CD4-positive, CD25-positive, alpha-beta regulatory T cell (primary cell): ENCODE measurements at regions not wholly inside any gene's neighbourhood (a gene's known extent, or its start where the extent isn't known, plus 50 kb on each side); places are given as distances from the start of the nearest gene placed in this dataset.
"Not testable (repeated sequence)": the region's sequence is repeated elsewhere in the genome, so short reads cannot be mapped to it uniquely, and the experiment has no call there.

Experiments used
- ATAC-seq, 2 donors: fragments of 150-1000 bp; cut with Tn5 transposase; one replicate each; pipeline ENCODE4 v1.10.0; 2021; ENCODE audit warnings: low read depth in 2 of 2, moderate number of reproducible peaks in 2 of 2, moderate library complexity in 1 of 2
- DNase-seq, 3 donors: peaks; one replicate each; pipeline versions ENCODE4 v3.0.0 to v3.0.0-alpha.2; 2012 to 2022; ENCODE audit warnings: mixed read lengths in 1 of 3
- H3K27ac ChIP-seq: one replicate; pipeline ENCODE4 v1.7.0; 2013; ENCODE audit warnings: mild to moderate bottlenecking, low read length; ENCODE audit not compliant: insufficient read depth, poor library complexity, severe bottlenecking
- H3K27me3 ChIP-seq: one replicate; pipeline ENCODE4 v1.7.0; 2013; ENCODE audit warnings: low read length; ENCODE audit not compliant: control insufficient read depth, insufficient read depth
- H3K36me3 ChIP-seq: one replicate; pipeline ENCODE4 v1.7.0; 2013; ENCODE audit warnings: mild to moderate bottlenecking, low read length, moderate library complexity; ENCODE audit not compliant: control insufficient read depth, insufficient read depth
- H3K4me1 ChIP-seq: 2 replicates; pipeline ENCODE4 v1.7.0; 2013; ENCODE audit warnings: mild to moderate bottlenecking, low read length; ENCODE audit not compliant: insufficient read depth, control insufficient read depth, poor library complexity, severe bottlenecking
- H3K4me3 ChIP-seq: one replicate; pipeline ENCODE4 v1.7.0; 2013; ENCODE audit warnings: low read depth, mild to moderate bottlenecking, low read length, moderate library complexity
- H3K9me3 ChIP-seq, 2 experiments: 1 replicate in 1 of 2; 2 replicates in 1 of 2; pipeline ENCODE4 v1.7.0; 2013; ENCODE audit warnings: low read length in 2 of 2, mild to moderate bottlenecking in 1 of 2, moderate library complexity in 1 of 2; ENCODE audit not compliant: control insufficient read depth in 2 of 2
- H3K27ac Mint-ChIP-seq, 3 donors: one replicate each; pipeline ENCODE4 v1.8.0; 2020 to 2022; ENCODE audit warnings: mild to moderate bottlenecking in 3 of 3, mixed read lengths in 3 of 3, moderate library complexity in 2 of 3
- H3K27me3 Mint-ChIP-seq: one replicate; pipeline ENCODE4 v1.8.0; 2022; ENCODE audit warnings: mild to moderate bottlenecking, mixed read lengths
- H3K36me3 Mint-ChIP-seq: one replicate; pipeline ENCODE4 v1.8.0; 2020; ENCODE audit warnings: mixed read lengths
- H3K4me1 Mint-ChIP-seq, 4 donors: one replicate each; pipeline ENCODE4 v1.8.0; 2020 to 2022; ENCODE audit warnings: mixed read lengths in 4 of 4, mild to moderate bottlenecking in 1 of 4
- H3K4me3 Mint-ChIP-seq, 4 donors: one replicate each; pipeline ENCODE4 v1.8.0; 2020 to 2022; ENCODE audit warnings: mild to moderate bottlenecking in 4 of 4, mixed read lengths in 4 of 4, moderate library complexity in 3 of 4
- H3K9me3 Mint-ChIP-seq, 7 donors: one replicate each; pipeline ENCODE4 v1.8.0; 2020 to 2022; ENCODE audit warnings: mixed read lengths in 7 of 7, mild to moderate bottlenecking in 3 of 7, moderate library complexity in 2 of 7

DNA sequence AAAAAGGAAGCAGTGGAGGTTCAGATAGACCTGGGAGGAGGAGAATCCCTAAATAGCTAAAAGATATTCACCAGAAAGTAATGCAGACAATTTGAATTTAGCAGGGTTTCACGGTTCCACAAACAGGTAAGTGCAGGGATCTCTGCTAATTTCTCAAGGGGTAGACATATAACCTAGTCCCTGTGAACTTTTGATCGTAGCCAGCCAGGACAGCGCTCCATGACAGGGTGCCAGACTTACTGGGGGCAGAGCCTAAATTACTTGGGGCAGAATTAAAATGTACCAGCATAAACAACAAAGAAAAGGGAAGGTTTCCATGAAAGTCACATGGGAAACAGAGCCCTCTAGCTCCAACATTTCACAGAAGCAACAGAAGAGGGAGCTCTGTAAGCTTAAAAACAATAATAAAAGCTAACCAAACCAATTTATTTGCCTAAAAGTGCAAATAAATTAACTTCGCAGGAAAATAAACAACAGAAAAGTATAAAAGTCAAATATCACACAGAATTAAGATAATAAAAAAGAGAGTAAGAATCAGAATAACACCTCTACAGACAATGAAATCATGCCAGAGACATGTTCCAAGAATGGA is 198.3 kb downstream of the DUSP10 start:
- Mint-ChIP-seq H3K27ac (no peak overlapping the region), H3K4me3 (no peak overlapping the region), H3K27me3 (peaks cover 10% of the 10 kb centered on the region), H3K4me1 (no peaks in the 10 kb centered on the region), H3K36me3 (no peaks in the 10 kb centered on the region), H3K9me3 (peaks cover 0 to 3% (median 0%) of the 10 kb centered on the region in 7 donors)
- Histone ChIP-seq H3K4me3 (no peak overlapping the region), H3K4me1 (no peaks in the 10 kb centered on the region), H3K27me3 (peaks cover 3% of the 10 kb centered on the region), H3K27ac (no peak overlapping the region), H3K9me3 (no peaks in the 10 kb centered on the region), H3K36me3 (no peaks in the 10 kb centered on the region)
- DNase-seq (peak in 2 of 3 donors; percentile 9 to 27), ATAC-seq (no peak)

DNA sequence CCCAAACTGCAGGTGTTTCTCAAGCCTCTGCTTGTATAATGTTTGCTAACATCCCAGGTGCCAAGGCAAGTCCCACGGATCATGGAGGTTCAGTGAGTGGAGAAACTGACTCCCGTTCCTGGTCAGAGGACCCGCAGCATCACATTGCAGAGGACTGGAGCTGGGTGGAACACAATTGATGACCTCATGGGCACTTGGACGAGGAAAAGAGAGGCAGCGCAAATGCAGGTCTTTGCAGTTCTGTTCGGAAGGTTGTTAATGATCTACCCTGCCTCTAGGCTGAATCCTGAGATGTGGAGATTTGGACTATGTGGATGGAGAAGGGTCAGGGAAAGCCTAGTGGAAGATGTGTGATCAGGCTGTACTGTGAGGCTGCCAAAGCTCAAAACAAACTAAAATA is 192.9 kb downstream of the DUSP10 start:
- Histone ChIP-seq H3K36me3 (no peaks in the 10 kb centered on the region), H3K4me1 (no peaks in the 10 kb centered on the region), H3K27ac (no peak overlapping the region), H3K4me3 (no peak overlapping the region), H3K27me3 (peaks cover under 1% of the 10 kb centered on the region), H3K9me3 (no peaks in the 10 kb centered on the region)
- H3K27me3 Mint-ChIP-seq = peaks cover 4% of the 10 kb centered on the region
- no peak overlapping the region for H3K4me3 Mint-ChIP-seq
- no peak for DNase-seq
- H3K4me1 Mint-ChIP-seq = no peaks in the 10 kb centered on the region
- no peak for ATAC-seq
- H3K9me3 Mint-ChIP-seq = peaks cover 0 to 1% (median 0%) of the 10 kb centered on the region in 7 donors
- no peaks in the 10 kb centered on the region for H3K36me3 Mint-ChIP-seq
- H3K27ac Mint-ChIP-seq = peak overlapping the region in 2 of 3 donors; percentile 22 to 34

DNA sequence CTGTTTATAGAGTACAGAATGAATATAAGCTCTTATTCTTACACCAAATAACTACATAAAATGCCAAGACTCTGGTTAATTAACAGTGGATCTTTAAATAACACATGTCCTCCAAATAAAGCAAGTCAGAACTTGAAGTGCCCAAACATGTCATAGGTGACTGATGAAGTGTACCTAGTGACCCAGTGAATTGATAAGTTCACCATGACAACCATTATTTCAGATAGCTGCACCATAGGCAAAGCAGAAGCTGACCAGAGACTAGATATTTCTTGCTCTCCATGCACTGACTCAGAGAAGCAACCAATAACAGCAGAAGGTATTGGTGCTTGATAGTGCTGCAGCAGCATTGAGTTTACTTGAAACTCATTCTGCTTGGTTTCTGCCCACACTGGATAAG is 192.1 kb downstream of the DUSP10 start:
- no peak for ATAC-seq
- no peak overlapping the region for H3K4me3 Mint-ChIP-seq
- no peaks in the 10 kb centered on the region for H3K36me3 Mint-ChIP-seq
- no peak overlapping the region for H3K27ac Mint-ChIP-seq
- H3K9me3 Mint-ChIP-seq = peaks cover 0 to 1% (median 0%) of the 10 kb centered on the region in 7 donors
- no peaks in the 10 kb centered on the region for H3K9me3 ChIP-seq
- peaks cover 2% of the 10 kb centered on the region for H3K27me3 ChIP-seq
- no peaks in the 10 kb centered on the region for H3K36me3 ChIP-seq
- no peaks in the 10 kb centered on the region for H3K4me1 ChIP-seq
- DNase-seq = no peak
- no peak overlapping the region for H3K4me3 ChIP-seq
- no peaks in the 10 kb centered on the region for H3K4me1 Mint-ChIP-seq
- no peak overlapping the region for H3K27ac ChIP-seq
- peaks cover 4% of the 10 kb centered on the region for H3K27me3 Mint-ChIP-seq

DNA sequence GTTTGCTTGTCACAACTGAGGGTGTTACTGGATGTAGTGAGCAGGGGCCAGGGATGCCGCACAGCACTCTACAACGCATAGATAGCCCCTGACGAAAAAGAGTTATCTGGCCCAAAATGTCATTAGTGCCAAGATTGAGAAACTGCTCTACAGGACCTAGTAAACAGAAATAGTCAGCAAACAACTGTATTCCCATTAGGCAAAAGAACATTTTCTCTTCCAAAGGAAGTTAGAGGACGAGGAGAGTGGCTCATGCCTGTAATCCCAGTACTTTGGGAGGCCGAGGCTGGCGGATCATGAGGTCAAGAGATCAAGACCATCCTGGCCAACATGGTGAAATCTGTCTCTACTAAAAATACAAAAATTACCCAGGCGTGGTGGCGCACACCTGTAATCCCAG is 189.1 kb downstream of the DUSP10 start:
- H3K36me3 ChIP-seq, H3K4me1 Mint-ChIP-seq, H3K4me3 Mint-ChIP-seq, H3K4me3 ChIP-seq, H3K27me3 Mint-ChIP-seq, H3K27ac ChIP-seq, H3K36me3 Mint-ChIP-seq, H3K27me3 ChIP-seq, H3K9me3 ChIP-seq, H3K27ac Mint-ChIP-seq, ATAC-seq, H3K9me3 Mint-ChIP-seq, DNase-seq, H3K4me1 ChIP-seq: not testable (repeated sequence)

DNA sequence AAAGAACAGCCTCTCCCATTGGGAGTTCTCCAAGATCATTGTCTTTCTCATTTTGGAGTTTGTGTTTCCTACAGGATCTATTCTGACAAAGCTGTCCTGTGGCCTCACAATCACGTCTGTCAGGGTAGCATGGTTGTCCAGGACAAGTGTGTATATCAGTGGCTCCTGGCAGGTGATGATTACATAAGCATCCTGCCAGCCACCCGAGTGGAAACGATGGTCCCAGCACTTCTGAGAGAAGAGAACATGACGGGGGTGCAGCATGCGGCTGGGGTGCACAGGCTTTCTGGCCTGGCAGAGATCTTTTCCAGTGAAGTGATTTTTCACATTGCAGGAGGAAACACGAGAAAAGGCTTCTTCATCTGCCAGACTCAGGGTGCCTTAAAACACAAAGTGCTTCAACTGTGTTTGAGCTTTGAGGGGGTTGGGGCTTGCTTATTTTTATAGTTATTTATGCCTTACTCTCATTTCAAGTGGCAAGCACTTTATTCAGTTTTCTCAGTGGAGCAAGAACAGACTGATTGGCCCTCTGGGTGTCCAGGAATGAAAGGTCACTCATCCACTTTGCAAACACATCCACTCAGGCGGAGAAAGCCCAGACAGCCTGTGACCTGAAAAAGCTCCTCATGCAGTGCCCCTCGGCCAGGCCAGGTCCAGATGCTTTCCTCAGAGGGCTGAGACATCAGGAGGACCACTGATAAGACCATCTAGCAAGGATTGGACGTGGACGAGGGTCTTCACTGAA is 186.0 kb downstream of the DUSP10 start:
- H3K4me3 ChIP-seq = no peak overlapping the region
- H3K4me3 Mint-ChIP-seq = no peak overlapping the region
- ATAC-seq (no peak), DNase-seq (no peak)
- peaks cover 3% of the 10 kb centered on the region for H3K27me3 ChIP-seq
- no peaks in the 10 kb centered on the region for H3K36me3 Mint-ChIP-seq
- no peaks in the 10 kb centered on the region for H3K9me3 Mint-ChIP-seq
- H3K36me3 ChIP-seq = no peaks in the 10 kb centered on the region
- no peaks in the 10 kb centered on the region for H3K4me1 ChIP-seq
- peaks cover 4% of the 10 kb centered on the region for H3K27me3 Mint-ChIP-seq
- no peak overlapping the region for H3K27ac ChIP-seq
- no peaks in the 10 kb centered on the region for H3K4me1 Mint-ChIP-seq
- no peaks in the 10 kb centered on the region for H3K9me3 ChIP-seq
- no peak overlapping the region for H3K27ac Mint-ChIP-seq

DNA sequence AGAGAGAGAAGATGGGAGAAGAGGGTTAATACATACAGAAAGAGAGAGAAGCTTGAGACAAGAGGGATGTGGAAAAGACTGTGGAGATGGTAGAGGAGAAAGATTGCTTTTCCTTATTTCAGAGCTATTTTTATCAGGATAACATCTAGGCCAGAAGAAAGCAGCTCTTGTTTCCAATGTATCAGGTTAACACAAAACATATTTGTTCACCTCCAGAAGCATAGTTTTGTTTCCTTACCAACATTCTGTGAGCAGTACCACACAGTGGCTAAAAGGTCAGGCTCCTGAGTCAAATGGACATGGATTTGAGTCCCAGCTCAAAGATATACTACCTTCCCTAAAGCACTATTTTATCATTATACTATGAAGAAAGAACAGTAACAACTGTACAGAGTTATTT is 185.5 kb downstream of the DUSP10 start:
- Mint-ChIP-seq H3K36me3 (no peaks in the 10 kb centered on the region), H3K4me3 (no peak overlapping the region), H3K9me3 (no peaks in the 10 kb centered on the region), H3K4me1 (no peaks in the 10 kb centered on the region), H3K27ac (no peak overlapping the region), H3K27me3 (peaks cover 4% of the 10 kb centered on the region)
- H3K4me3 ChIP-seq = no peak overlapping the region
- peaks cover 3% of the 10 kb centered on the region for H3K27me3 ChIP-seq
- no peaks in the 10 kb centered on the region for H3K4me1 ChIP-seq
- ATAC-seq (no peak), DNase-seq (no peak)
- H3K9me3 ChIP-seq = no peaks in the 10 kb centered on the region
- H3K36me3 ChIP-seq = no peaks in the 10 kb centered on the region
- H3K27ac ChIP-seq = no peak overlapping the region

DNA sequence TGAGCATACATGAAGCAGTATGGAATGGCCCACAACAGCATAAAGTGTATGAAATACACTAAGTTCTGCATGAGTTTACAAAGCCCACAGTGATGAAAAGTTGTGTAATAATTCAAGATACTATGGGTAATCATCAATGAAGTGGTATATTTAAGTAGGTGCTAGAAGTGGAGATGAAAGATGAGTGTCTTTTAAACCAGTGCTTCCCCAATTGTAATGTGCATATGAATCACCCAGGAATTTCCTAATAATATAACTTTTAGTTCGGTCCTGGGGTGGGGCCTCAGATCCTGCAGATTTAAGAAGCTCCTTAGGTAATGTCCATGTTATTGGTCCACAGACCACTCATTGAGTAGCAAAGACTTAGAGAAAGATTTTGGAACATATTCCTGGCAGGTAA is 184.9 kb downstream of the DUSP10 start:
- Histone ChIP-seq H3K27ac (no peak overlapping the region), H3K9me3 (no peaks in the 10 kb centered on the region), H3K4me1 (no peaks in the 10 kb centered on the region), H3K36me3 (no peaks in the 10 kb centered on the region), H3K4me3 (no peak overlapping the region), H3K27me3 (peaks cover 3% of the 10 kb centered on the region)
- Mint-ChIP-seq H3K36me3 (no peaks in the 10 kb centered on the region), H3K27ac (no peak overlapping the region), H3K27me3 (peaks cover 4% of the 10 kb centered on the region), H3K4me1 (no peaks in the 10 kb centered on the region), H3K4me3 (no peak overlapping the region), H3K9me3 (no peaks in the 10 kb centered on the region)
- ATAC-seq = no peak
- DNase-seq = no peak

DNA sequence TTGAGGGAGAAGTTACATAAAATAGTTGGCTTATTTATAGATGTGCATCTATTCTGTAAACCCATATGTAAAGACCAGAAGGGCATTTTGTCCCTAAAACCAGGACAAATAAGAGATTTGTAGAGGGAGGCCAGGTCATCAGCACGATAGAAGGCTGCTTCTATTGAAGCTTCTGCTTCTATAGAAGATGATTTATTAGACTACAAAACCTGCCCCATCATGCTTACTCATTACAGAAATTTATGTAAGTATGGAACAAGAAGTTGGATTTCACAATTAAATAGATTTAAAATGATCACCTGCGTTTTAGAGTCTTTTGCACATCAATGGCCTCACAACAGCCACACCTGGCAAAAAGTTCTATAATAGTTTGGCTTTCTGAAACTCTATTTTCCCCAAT is 183.5 kb downstream of the DUSP10 start:
- H3K9me3 Mint-ChIP-seq = no peaks in the 10 kb centered on the region
- H3K36me3 Mint-ChIP-seq = no peaks in the 10 kb centered on the region

More for the DNA sequence above, 183.5 kb downstream of the DUSP10 start:
- H3K27me3 ChIP-seq = peaks cover 3% of the 10 kb centered on the region
- no peak overlapping the region for H3K27ac ChIP-seq
- no peak for ATAC-seq
- Mint-ChIP-seq H3K4me3 (no peak overlapping the region), H3K4me1 (no peaks in the 10 kb centered on the region), H3K27me3 (peaks cover 4% of the 10 kb centered on the region), H3K27ac (no peak overlapping the region)
- DNase-seq = no peak
- no peaks in the 10 kb centered on the region for H3K4me1 ChIP-seq
- no peak overlapping the region for H3K4me3 ChIP-seq
- no peaks in the 10 kb centered on the region for H3K9me3 ChIP-seq
- H3K36me3 ChIP-seq = no peaks in the 10 kb centered on the region
